A673 (cell line): ENCODE measurements at regions not wholly inside any gene's neighbourhood (a gene's known extent, or its start where the extent isn't known, plus 50 kb on each side); places are given as distances from the start of the nearest gene placed in this dataset.

Experiments used
- BruUV-seq: library from RNA; stranded (reverse); fragments of 400-500 nt; replicated peaks from 2 replicates; lab custom pipeline; 2021; lab: Mats Ljungman, UMichigan
- CTCF ChIA-PET: fragments of 300-600 bp; sonication (Branson Sonifier 250); formaldehyde crosslinking; loops from one replicate; lab custom pipeline; 2022; ENCODE audit warnings: antibody characterized with exemption; lab: Charles Lee
- POLR2A ChIA-PET: fragments of 300-600 bp; sonication (Branson Sonifier 250); formaldehyde crosslinking; loops from one replicate; lab custom pipeline; 2022; ENCODE audit warnings: antibody characterized with exemption; ENCODE audit not compliant: low non-redundant PET; lab: Charles Lee
- DNase-seq: peaks from one replicate; pipeline ENCODE4 v3.0.0-alpha.2; 2015; ENCODE audit warnings: low spot score
- H3K27ac ChIP-seq: fragments of 200-600 bp; sonication (generic); 2 replicates; pipeline ENCODE4 v1.5.1; 2016; ENCODE audit warnings: mixed run types, low read depth, mild to moderate bottlenecking, mixed read lengths, antibody characterized with exemption, low read length; ENCODE audit not compliant: poor library complexity, severe bottlenecking
- H3K27me3 ChIP-seq: fragments of 200-600 bp; sonication (generic); replicated peaks from 2 replicates; pipeline ENCODE4 v1.6.1; 2017; ENCODE audit warnings: mixed run types, low read depth, mild to moderate bottlenecking, mixed read lengths, antibody characterized with exemption, low read length; ENCODE audit not compliant: insufficient read depth, poor library complexity
- H3K36me3 ChIP-seq: fragments of 200-600 bp; sonication (generic); 2 replicates; pipeline ENCODE4 v1.6.1; 2016; ENCODE audit warnings: mixed run types, mild to moderate bottlenecking, mixed read lengths, antibody characterized with exemption, low read length; ENCODE audit not compliant: insufficient read depth, poor library complexity, severe bottlenecking
- H3K4me1 ChIP-seq: fragments of 200-600 bp; sonication (generic); 2 replicates; pipeline ENCODE4 v1.6.1; 2017; ENCODE audit warnings: mixed run types, mild to moderate bottlenecking, mixed read lengths, antibody characterized with exemption, low read length; ENCODE audit not compliant: insufficient read depth, poor library complexity, severe bottlenecking
- H3K4me3 ChIP-seq: fragments of 200-600 bp; sonication (generic); 2 replicates; pipeline ENCODE4 v1.5.1; 2016; ENCODE audit warnings: low read depth, mixed run types, mild to moderate bottlenecking, mixed read lengths, low read length; ENCODE audit not compliant: poor library complexity, severe bottlenecking
- H3K9me3 ChIP-seq: fragments of 200-600 bp; sonication (generic); 2 replicates; pipeline ENCODE4 v1.6.1; 2016; ENCODE audit warnings: mixed run types, low read depth, mild to moderate bottlenecking, mixed read lengths, antibody characterized with exemption, low read length; ENCODE audit not compliant: poor library complexity, severe bottlenecking
- CTCF ChIP-seq: fragments of 300-800, 200-600 bp; sonication (generic); conservative IDR thresholded peaks from 2 replicates; pipeline ENCODE4 v1.5.1; 2017; ENCODE audit warnings: low read depth, mild to moderate bottlenecking, antibody characterized with exemption, low read length, moderate library complexity, mixed read lengths
- EZH2 ChIP-seq: fragments of 200-600 bp; sonication (generic); IDR thresholded peaks from 2 replicates; pipeline ENCODE4 v1.6.1; 2017; ENCODE audit warnings: borderline replicate concordance, low read depth, mild to moderate bottlenecking, mixed read lengths, antibody characterized with exemption, low read length; ENCODE audit not compliant: poor library complexity, severe bottlenecking
- intact Hi-C: fragments of 100-400 bp; cut with micrococcal nuclease; formaldehyde crosslinking; loops from one replicate; pipeline ENCODE4 v1.10.0; 2022; ENCODE audit not compliant: unreplicated experiment

GRCh38 chr6:154583546-154584188, 73.2 kb upstream of the CNKSR3 start:
- no peaks in the 10 kb centered on the region for H3K9me3 ChIP-seq
- H3K4me3 ChIP-seq: no peak overlapping the region
- no TSS peak for BruUV-seq
- H3K36me3 ChIP-seq: no peaks in the 10 kb centered on the region
- no peak for TF ChIP-seq EZH2
- no peak for TF ChIP-seq CTCF
- DNase-seq: no peak
- ChIA-PET CTCF (no interaction called here), POLR2A (no interaction called here)
- no peaks in the 10 kb centered on the region for H3K27me3 ChIP-seq
- intact Hi-C loops: no loop called here
- no peaks in the 10 kb centered on the region for H3K4me1 ChIP-seq
- no peak overlapping the region for H3K27ac ChIP-seq

- no TSS peak for BruUV-seq
- POLR2A ChIA-PET: no interaction called here
- Histone ChIP-seq H3K9me3 (no peaks in the 10 kb centered on the region), H3K4me3 (no peak overlapping the region), H3K27me3 (no peaks in the 10 kb centered on the region), H3K4me1 (no peaks in the 10 kb centered on the region), H3K36me3 (no peaks in the 10 kb centered on the region), H3K27ac (no peak overlapping the region)
- CTCF ChIA-PET: interaction anchor here (0.6 kb wide), 1 partner anchor 80 kb away, joined by 3 read pairs; the partner anchor contains the start of gene CNKSR3
- DNase-seq: no peak
- TF ChIP-seq CTCF (no peak), EZH2 (no peak)
- intact Hi-C loops: no loop called here
Measured at GRCh38 chr6:154590756-154591155, 80.3 kb upstream of the CNKSR3 start.

GRCh38 chr6:154591234-154591633, 80.7 kb upstream of the CNKSR3 start:
- no TSS peak for BruUV-seq
- no peak for TF ChIP-seq CTCF
- no peak for TF ChIP-seq EZH2
- no peaks in the 10 kb centered on the region for H3K36me3 ChIP-seq

More at GRCh38 chr6:154591234-154591633, 80.7 kb upstream of the CNKSR3 start:
- Histone ChIP-seq H3K27ac (no peak overlapping the region), H3K4me3 (no peak overlapping the region), H3K4me1 (no peaks in the 10 kb centered on the region), H3K9me3 (no peaks in the 10 kb centered on the region), H3K27me3 (no peaks in the 10 kb centered on the region)
- ChIA-PET POLR2A (no interaction called here), CTCF (no interaction called here)
- no peak for DNase-seq
- intact Hi-C loops: no loop called here
